ENCODE measurements at regions not wholly inside any gene's neighbourhood (a gene's known extent, or its start where the extent isn't known, plus 50 kb on each side); places are given as distances from the start of the nearest gene placed in this dataset.

GRCh38 chr14:62443796-62444195 is 601.5 kb downstream of the KCNH5 start:
- no peak for TF ChIP-seq CTCF (IDR thresholded peaks at IDR 0.05; ENCODE audit: insufficient read depth, low read depth, low read length, missing control alignments)
- DNase-seq (ENCODE audit: low read depth) = no peak
- H3K4me3 ChIP-seq (ENCODE audit: low read depth, low read length) = no peak overlapping the region

- no peak overlapping the region for H3K4me3 ChIP-seq (ENCODE audit: low read depth, low read length)
- TF ChIP-seq CTCF (IDR thresholded peaks at IDR 0.05; ENCODE audit: insufficient read depth, low read depth, low read length, missing control alignments) = no peak
- DNase-seq (ENCODE audit: low read depth) = no peak
Observed at GRCh38 chr14:62445570-62445969, 599.7 kb downstream of the KCNH5 start.

- no peak for TF ChIP-seq CTCF (IDR thresholded peaks at IDR 0.05; ENCODE audit: insufficient read depth, low read depth, low read length, missing control alignments)
- no peak overlapping the region for H3K4me3 ChIP-seq (ENCODE audit: low read depth, low read length)
Observed at GRCh38 chr14:62451221-62451620, 594.0 kb downstream of the KCNH5 start.

GRCh38 chr14:62453226-62453625 is 592.0 kb downstream of the KCNH5 start:
- no peak for TF ChIP-seq CTCF (IDR thresholded peaks at IDR 0.05; ENCODE audit: insufficient read depth, low read depth, low read length, missing control alignments)
- DNase-seq (ENCODE audit: low read depth) = no peak
- H3K4me3 ChIP-seq (ENCODE audit: low read depth, low read length) = no peak overlapping the region

More at GRCh38 chr14:62451221-62451620, 594.0 kb downstream of the KCNH5 start:
- no peak for DNase-seq (ENCODE audit: low read depth)

GRCh38 chr14:62455446-62455845 is 589.8 kb downstream of the KCNH5 start:
- DNase-seq (ENCODE audit: low read depth) = no peak
- no peak overlapping the region for H3K4me3 ChIP-seq (ENCODE audit: low read depth, low read length)
- TF ChIP-seq CTCF (IDR thresholded peaks at IDR 0.05; ENCODE audit: insufficient read depth, low read depth, low read length, missing control alignments) = no peak

GRCh38 chr14:62462988-62463387 is 582.3 kb downstream of the KCNH5 start:
- DNase-seq (ENCODE audit: low read depth) = no peak
- TF ChIP-seq CTCF (IDR thresholded peaks at IDR 0.05; ENCODE audit: insufficient read depth, low read depth, low read length, missing control alignments) = no peak
- H3K4me3 ChIP-seq (ENCODE audit: low read depth, low read length) = no peak overlapping the region

GRCh38 chr14:62468946-62469345 is 576.3 kb downstream of the KCNH5 start:
- DNase-seq (ENCODE audit: low read depth) = no peak
- no peak overlapping the region for H3K4me3 ChIP-seq (ENCODE audit: low read depth, low read length)
- no peak for TF ChIP-seq CTCF (IDR thresholded peaks at IDR 0.05; ENCODE audit: insufficient read depth, low read depth, low read length, missing control alignments)

Measured in GM12865 (cell line).